ENCODE measurements at regions not wholly inside any gene's neighbourhood (a gene's known extent, or its start where the extent isn't known, plus 50 kb on each side); places are given as distances from the start of the nearest gene placed in this dataset.

GRCh38 chr20:63091901-63092659 is 85.3 kb upstream of the BHLHE23 start:
- H3K4me3 ChIP-seq (ENCODE audit: insufficient read depth, low read depth, low read length): no peak overlapping the region
- H3K27me3 ChIP-seq (ENCODE audit: control insufficient read depth, insufficient read depth, low read length, poor library complexity, severe bottlenecking): no peaks in the 10 kb centered on the region
- no peak overlapping the region for H3K27ac ChIP-seq (ENCODE audit: insufficient read depth, low read depth, low read length, poor library complexity, severe bottlenecking)
- 91 to 92% methylated on average over 31 of the region's 31 CpGs for WGBS, 2 experiments
- H3K4me1 ChIP-seq (ENCODE audit: control insufficient read depth, insufficient read depth, low read length): no peaks in the 10 kb centered on the region
- no peaks in the 10 kb centered on the region for H3K36me3 ChIP-seq (ENCODE audit: control insufficient read depth, insufficient read depth, low read length)
- no peaks in the 10 kb centered on the region for H3K9me3 ChIP-seq (ENCODE audit: control insufficient read depth, low read length)

GRCh38 chr20:63090682-63091571 is 84.2 kb upstream of the BHLHE23 start:
- H3K4me3 ChIP-seq (ENCODE audit: insufficient read depth, low read depth, low read length): no peak overlapping the region
- H3K27ac ChIP-seq (ENCODE audit: insufficient read depth, low read depth, low read length, poor library complexity, severe bottlenecking): no peak overlapping the region
- H3K27me3 ChIP-seq (ENCODE audit: control insufficient read depth, insufficient read depth, low read length, poor library complexity, severe bottlenecking): no peaks in the 10 kb centered on the region
- no peaks in the 10 kb centered on the region for H3K9me3 ChIP-seq (ENCODE audit: control insufficient read depth, low read length)
- 91 to 92% methylated on average over 30 of the region's 30 CpGs for WGBS, 2 experiments
- H3K4me1 ChIP-seq (ENCODE audit: control insufficient read depth, insufficient read depth, low read length): no peaks in the 10 kb centered on the region
- H3K36me3 ChIP-seq (ENCODE audit: control insufficient read depth, insufficient read depth, low read length): no peaks in the 10 kb centered on the region

- Histone ChIP-seq H3K4me3 (ENCODE audit: insufficient read depth, low read depth, low read length) (no peak overlapping the region), H3K4me1 (ENCODE audit: control insufficient read depth, insufficient read depth, low read length) (no peaks in the 10 kb centered on the region), H3K27ac (ENCODE audit: insufficient read depth, low read depth, low read length, poor library complexity, severe bottlenecking) (no peak overlapping the region), H3K27me3 (ENCODE audit: control insufficient read depth, insufficient read depth, low read length, poor library complexity, severe bottlenecking) (no peaks in the 10 kb centered on the region), H3K36me3 (ENCODE audit: control insufficient read depth, insufficient read depth, low read length) (no peaks in the 10 kb centered on the region), H3K9me3 (ENCODE audit: control insufficient read depth, low read length) (no peaks in the 10 kb centered on the region)
- WGBS, 2 experiments: 93 to 94% methylated on average over 7 of the region's 7 CpGs
These were observed 83.3 kb upstream of the BHLHE23 start for GRCh38 chr20:63090052-63090451.

GRCh38 chr20:63089051-63089907 is 82.5 kb upstream of the BHLHE23 start:
- H3K4me1 ChIP-seq (ENCODE audit: control insufficient read depth, insufficient read depth, low read length): no peaks in the 10 kb centered on the region
- WGBS, 2 experiments: 90 to 91% methylated on average over 37 of the region's 37 CpGs
- H3K9me3 ChIP-seq (ENCODE audit: control insufficient read depth, low read length): no peaks in the 10 kb centered on the region
- H3K27ac ChIP-seq (ENCODE audit: insufficient read depth, low read depth, low read length, poor library complexity, severe bottlenecking): no peak overlapping the region
- no peaks in the 10 kb centered on the region for H3K27me3 ChIP-seq (ENCODE audit: control insufficient read depth, insufficient read depth, low read length, poor library complexity, severe bottlenecking)
- H3K4me3 ChIP-seq (ENCODE audit: insufficient read depth, low read depth, low read length): no peak overlapping the region
- no peaks in the 10 kb centered on the region for H3K36me3 ChIP-seq (ENCODE audit: control insufficient read depth, insufficient read depth, low read length)

- H3K36me3 ChIP-seq (ENCODE audit: control insufficient read depth, insufficient read depth, low read length): no peaks in the 10 kb centered on the region
- H3K9me3 ChIP-seq (ENCODE audit: control insufficient read depth, low read length): no peaks in the 10 kb centered on the region
- no peak overlapping the region for H3K27ac ChIP-seq (ENCODE audit: insufficient read depth, low read depth, low read length, poor library complexity, severe bottlenecking)
- no peak overlapping the region for H3K4me3 ChIP-seq (ENCODE audit: insufficient read depth, low read depth, low read length)
- H3K4me1 ChIP-seq (ENCODE audit: control insufficient read depth, insufficient read depth, low read length): peaks cover 3% of the 10 kb centered on the region
- no peaks in the 10 kb centered on the region for H3K27me3 ChIP-seq (ENCODE audit: control insufficient read depth, insufficient read depth, low read length, poor library complexity, severe bottlenecking)
- WGBS, 2 experiments: 88 to 89% methylated on average over 32 of the region's 32 CpGs
These were observed 81.3 kb upstream of the BHLHE23 start for GRCh38 chr20:63087872-63088680.

- H3K36me3 ChIP-seq (ENCODE audit: control insufficient read depth, insufficient read depth, low read length): no peaks in the 10 kb centered on the region
- peaks cover 3% of the 10 kb centered on the region for H3K4me1 ChIP-seq (ENCODE audit: control insufficient read depth, insufficient read depth, low read length)
- no peak overlapping the region for H3K27ac ChIP-seq (ENCODE audit: insufficient read depth, low read depth, low read length, poor library complexity, severe bottlenecking)
- 89 to 90% methylated on average over 29 of the region's 29 CpGs for WGBS, 2 experiments
- no peak overlapping the region for H3K4me3 ChIP-seq (ENCODE audit: insufficient read depth, low read depth, low read length)
- no peaks in the 10 kb centered on the region for H3K9me3 ChIP-seq (ENCODE audit: control insufficient read depth, low read length)
- peaks cover 2% of the 10 kb centered on the region for H3K27me3 ChIP-seq (ENCODE audit: control insufficient read depth, insufficient read depth, low read length, poor library complexity, severe bottlenecking)
These were observed 80.6 kb upstream of the BHLHE23 start for GRCh38 chr20:63087236-63087871.

- 88 to 91% methylated on average over 36 of the region's 36 CpGs for WGBS, 2 experiments
These were observed 79.9 kb upstream of the BHLHE23 start for GRCh38 chr20:63086421-63087235.

GRCh38 chr20:63085151-63085861 is 78.5 kb upstream of the BHLHE23 start:
- peaks cover 21% of the 10 kb centered on the region for H3K27me3 ChIP-seq (ENCODE audit: control insufficient read depth, insufficient read depth, low read length, poor library complexity, severe bottlenecking)
- 85 to 86% methylated on average over 34 of the region's 34 CpGs for WGBS, 2 experiments
- H3K4me3 ChIP-seq (ENCODE audit: insufficient read depth, low read depth, low read length): no peak overlapping the region

More at GRCh38 chr20:63086421-63087235, 79.9 kb upstream of the BHLHE23 start:
- no peak overlapping the region for H3K27ac ChIP-seq (ENCODE audit: insufficient read depth, low read depth, low read length, poor library complexity, severe bottlenecking)
- peaks cover 10% of the 10 kb centered on the region for H3K27me3 ChIP-seq (ENCODE audit: control insufficient read depth, insufficient read depth, low read length, poor library complexity, severe bottlenecking)
- H3K36me3 ChIP-seq (ENCODE audit: control insufficient read depth, insufficient read depth, low read length): no peaks in the 10 kb centered on the region
- H3K9me3 ChIP-seq (ENCODE audit: control insufficient read depth, low read length): no peaks in the 10 kb centered on the region
- H3K4me3 ChIP-seq (ENCODE audit: insufficient read depth, low read depth, low read length): no peak overlapping the region
- peaks cover 3% of the 10 kb centered on the region for H3K4me1 ChIP-seq (ENCODE audit: control insufficient read depth, insufficient read depth, low read length)

More at GRCh38 chr20:63085151-63085861, 78.5 kb upstream of the BHLHE23 start:
- Histone ChIP-seq H3K4me1 (ENCODE audit: control insufficient read depth, insufficient read depth, low read length) (peaks cover 3% of the 10 kb centered on the region), H3K27ac (ENCODE audit: insufficient read depth, low read depth, low read length, poor library complexity, severe bottlenecking) (no peak overlapping the region), H3K36me3 (ENCODE audit: control insufficient read depth, insufficient read depth, low read length) (no peaks in the 10 kb centered on the region), H3K9me3 (ENCODE audit: control insufficient read depth, low read length) (no peaks in the 10 kb centered on the region)

Measured in ectodermal cell (in vitro differentiated cells).